ENCODE measurements at regions not wholly inside any gene's neighbourhood (a gene's known extent, or its start where the extent isn't known, plus 50 kb on each side); places are given as distances from the start of the nearest gene placed in this dataset.

DNA sequence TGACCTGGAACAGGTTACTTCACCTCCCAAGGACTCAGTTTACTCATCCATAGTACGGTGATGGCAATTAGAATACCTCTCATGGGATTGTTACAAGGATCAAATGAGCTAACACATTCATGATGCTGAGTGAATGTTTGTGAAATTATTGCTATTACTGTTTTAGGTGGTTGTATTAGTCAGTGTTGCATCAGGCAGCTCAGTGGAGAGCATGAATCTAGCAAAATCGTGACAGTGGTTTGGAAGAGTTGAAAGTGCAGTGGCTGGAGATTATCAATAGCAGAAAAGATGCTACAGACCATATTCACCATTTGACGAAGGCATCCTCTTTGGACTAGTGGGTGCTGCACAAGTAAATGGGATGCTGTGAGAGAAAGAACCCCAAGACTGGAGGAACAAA lies 50.4 kb upstream of the CTNNBL1 start:
- ATAC-seq, result no peak
- no peak for DNase-seq (ENCODE audit: missing footprints)
- intact Hi-C loops (cut with DNase I), result no loop called here

DNA sequence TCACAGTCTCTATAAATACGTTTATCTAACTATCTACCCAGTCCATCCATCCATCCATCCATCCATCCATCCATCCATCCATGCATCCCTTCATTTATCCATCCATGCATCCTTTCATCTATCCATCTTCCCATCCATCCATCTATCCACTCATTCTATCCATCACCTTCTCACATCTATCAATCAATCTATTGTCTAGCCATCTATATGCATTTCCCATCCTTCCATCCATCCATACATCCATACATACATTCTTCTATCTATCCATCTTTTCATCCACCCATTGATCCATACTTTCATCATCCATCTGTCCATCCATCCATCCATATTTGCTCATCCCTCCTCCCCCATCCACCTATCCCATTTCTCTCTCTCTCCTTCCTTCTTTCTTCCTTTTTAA lies 51.6 kb upstream of the CTNNBL1 start:
- intact Hi-C loops (cut with DNase I), result no loop called here
- ATAC-seq (no peak), DNase-seq (ENCODE audit: missing footprints) (no peak)

DNA sequence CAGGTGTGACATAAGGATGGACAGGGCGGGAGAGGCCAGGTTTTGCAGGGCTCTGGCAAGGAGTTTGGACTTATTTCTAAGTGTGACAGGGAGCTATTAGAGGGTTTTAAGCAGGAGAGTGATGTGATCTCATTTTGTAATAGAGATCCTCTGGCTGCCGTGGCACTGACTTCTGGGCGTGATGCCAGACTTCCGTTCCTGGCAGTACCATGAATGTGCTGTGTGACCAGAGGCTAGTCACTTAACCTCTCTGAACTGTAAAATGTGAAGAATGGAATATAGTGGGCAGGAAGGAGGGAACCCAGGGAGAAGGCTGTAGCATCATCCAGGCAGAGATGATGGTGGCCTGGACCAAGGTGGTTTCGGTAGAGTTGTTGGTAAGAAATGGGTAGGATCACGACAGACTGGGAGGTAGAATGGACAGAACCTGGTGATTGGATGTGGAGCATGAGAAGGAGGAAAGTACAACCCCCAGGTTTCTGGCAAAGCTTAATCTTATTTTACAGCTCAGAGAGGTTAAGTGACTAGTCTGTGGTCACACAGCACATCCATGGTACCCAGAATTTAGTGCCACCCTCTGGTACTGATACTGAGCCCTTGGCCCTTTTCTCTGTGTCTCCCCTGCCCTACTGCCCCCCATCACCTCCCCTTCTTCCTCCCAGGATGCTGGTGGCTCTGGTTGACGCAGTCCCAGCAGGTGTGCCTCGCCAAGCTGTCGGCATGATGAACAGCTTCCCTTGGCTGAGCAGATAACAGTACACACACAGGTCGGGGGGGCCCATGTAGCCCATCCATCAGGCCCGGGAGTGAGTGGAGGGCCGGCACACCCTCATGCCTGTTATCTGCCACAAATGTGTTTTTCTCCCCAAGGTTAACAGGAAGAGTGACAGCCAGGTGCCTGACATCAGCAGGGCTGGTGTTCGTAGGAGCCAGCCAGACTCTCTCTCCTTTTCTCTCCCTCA lies 52.9 kb upstream of the CTNNBL1 start:
- DNase-seq (ENCODE audit: missing footprints) (no peak), ATAC-seq (no peak)
- intact Hi-C loops (cut with DNase I), result no loop called here

- DNase-seq (ENCODE audit: missing footprints) (no peak), ATAC-seq (no peak)
- intact Hi-C loops (cut with DNase I), result loop anchor here (10.0 kb wide), 1 partner anchor 586 kb away; no protein-coding TSS in a partner anchor
Measured at GRCh38 chr20:37638527-37638926, 55.3 kb upstream of the CTNNBL1 start.

DNA sequence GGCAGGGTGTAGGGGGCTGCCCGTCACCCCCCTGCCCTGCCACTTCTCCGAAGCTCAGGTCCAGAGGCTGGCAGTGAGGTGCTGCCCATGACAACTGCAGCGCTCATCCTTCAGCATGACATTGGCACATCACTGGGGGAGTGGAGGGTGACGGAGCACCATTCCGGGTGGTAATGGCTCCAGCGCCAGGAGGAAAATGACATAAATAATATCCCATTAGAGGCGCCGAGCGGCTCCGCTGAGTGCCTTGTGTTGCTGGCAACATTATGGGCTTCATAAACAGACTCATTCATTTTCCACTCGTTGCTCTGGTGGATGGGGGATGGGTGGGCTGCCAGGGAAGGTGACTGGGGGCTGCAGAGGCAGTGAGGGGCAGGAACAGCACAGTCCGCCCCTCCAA lies 56.9 kb upstream of the CTNNBL1 start:
- no peak for ATAC-seq
- no peak for DNase-seq (ENCODE audit: missing footprints)
- intact Hi-C loops (cut with DNase I), result loop anchor here (10.0 kb wide), 1 partner anchor 588 kb away; no protein-coding TSS in a partner anchor

DNA sequence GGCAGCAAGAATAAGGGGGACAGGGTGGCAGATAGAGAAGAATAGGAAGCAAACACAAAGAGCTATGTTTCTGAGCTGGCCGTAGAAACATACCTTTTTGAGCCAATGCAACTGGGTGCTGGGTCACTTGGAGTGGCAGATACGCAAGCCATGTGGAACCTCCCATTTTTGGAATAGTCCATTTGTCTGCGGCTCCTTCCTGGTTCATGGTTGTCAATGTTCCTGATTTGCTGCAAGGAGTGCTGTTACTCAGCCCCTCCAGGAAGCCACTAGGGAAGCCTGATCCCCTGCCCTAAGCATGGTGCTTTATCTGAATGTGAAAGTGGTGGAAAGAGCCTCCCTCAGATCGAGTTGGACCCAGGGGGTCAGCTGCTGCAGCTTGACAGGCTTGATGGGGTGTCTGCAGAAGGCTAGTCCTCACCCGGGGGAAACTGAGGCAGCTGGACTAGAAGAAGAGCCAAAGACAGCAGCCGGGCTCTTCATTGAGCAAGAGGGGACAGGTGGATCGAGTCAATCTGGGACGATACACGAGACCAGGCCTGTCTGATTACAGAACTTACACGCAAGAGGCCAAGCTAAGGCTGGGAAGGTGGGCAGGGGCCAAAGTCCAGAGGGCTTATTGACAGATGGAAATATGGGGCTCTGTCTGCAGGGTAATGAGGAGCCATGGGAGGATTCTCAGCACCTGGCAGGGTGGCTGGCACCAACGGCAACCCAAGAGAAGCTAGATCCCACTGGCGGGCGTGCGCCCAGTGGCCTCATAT lies 57.4 kb upstream of the CTNNBL1 start:
- intact Hi-C loops (cut with DNase I), result loop anchor here (10.0 kb wide), 1 partner anchor 588 kb away; no protein-coding TSS in a partner anchor

GRCh38 chr20:37630993-37631392 lies 62.8 kb upstream of the CTNNBL1 start:
- ATAC-seq (no peak), DNase-seq (ENCODE audit: missing footprints) (no peak)
- intact Hi-C loops (cut with DNase I), result loop anchor here (10.0 kb wide), 1 partner anchor 594 kb away; no protein-coding TSS in a partner anchor

More for the DNA sequence above, 57.4 kb upstream of the CTNNBL1 start:
- ATAC-seq, result no peak
- no peak for DNase-seq (ENCODE audit: missing footprints)

DNA sequence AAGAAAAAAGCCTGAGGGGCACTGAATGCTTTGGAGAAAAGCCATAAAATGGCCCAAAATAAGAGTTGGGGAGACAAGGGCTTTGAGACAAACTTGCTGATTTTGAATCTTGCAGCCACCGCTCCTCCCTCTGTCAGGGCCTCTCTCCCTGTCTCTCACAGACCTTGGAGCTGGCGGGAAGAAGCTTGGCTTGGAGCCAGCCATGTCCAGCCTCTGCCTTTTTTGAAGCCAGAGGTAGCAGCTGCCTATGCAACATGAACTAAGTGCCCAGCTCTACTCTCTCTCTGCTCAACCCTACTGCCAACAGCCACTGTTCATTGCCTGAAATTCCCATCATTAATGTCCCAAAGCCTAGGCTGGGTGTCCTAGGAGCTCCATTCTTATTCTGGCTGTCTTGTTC lies 63.7 kb upstream of the CTNNBL1 start:
- ATAC-seq, result no peak
- intact Hi-C loops (cut with DNase I), result loop anchor here (10.0 kb wide), 1 partner anchor 595 kb away; no protein-coding TSS in a partner anchor
- DNase-seq (ENCODE audit: missing footprints), result no peak

DNA sequence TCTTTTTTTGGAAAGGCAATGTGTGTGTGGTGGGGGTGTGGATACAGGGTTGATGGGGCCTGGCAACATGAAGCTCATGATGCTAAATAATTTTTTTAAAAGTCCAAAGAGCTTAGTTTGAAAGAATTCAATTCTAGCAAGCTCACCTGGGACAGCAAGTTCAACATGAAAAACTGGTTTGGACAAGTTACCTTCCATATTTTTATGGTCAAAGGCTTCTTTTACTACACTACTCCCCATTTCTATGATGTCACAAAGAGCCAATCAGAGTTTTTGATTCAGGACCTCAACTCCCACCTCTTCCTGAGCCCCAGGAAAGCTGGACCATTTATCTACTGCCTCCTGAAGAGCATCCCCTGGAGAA lies 66.1 kb upstream of the CTNNBL1 start:
- DNase-seq (ENCODE audit: missing footprints), result no peak
- intact Hi-C loops (cut with DNase I), result no loop called here
- ATAC-seq, result no peak

GRCh38 chr20:37627060-37627766 lies 66.6 kb upstream of the CTNNBL1 start:
- ATAC-seq (peak; percentile 46), DNase-seq (ENCODE audit: missing footprints) (no peak)
- intact Hi-C loops (cut with DNase I), result no loop called here

GRCh38 chr20:37624963-37625362 lies 68.9 kb upstream of the CTNNBL1 start:
- intact Hi-C loops (cut with DNase I), result no loop called here
- DNase-seq (ENCODE audit: missing footprints) (no peak), ATAC-seq (no peak)

DNA sequence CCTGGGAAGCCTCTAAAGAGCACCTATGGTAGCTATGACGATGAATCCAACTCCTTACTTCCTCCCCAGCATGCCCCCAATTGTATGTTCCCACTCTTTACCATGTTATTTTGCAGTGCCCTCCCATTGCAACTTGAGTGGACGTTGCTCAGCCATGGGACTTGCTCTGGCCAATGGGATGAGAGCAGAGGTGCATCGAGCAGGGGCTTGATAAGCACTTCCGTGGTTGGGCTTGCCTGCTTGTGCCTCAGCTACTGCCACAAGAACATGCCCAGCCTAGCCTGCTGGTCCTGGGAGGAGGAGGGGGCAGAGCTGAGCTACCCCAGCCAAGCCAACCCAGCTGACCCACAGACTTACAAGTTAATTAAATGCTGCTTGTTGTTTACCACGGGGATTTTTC lies 71.1 kb upstream of the CTNNBL1 start:
- DNase-seq (ENCODE audit: missing footprints), result no peak
- intact Hi-C loops (cut with DNase I), result no loop called here
- no peak for ATAC-seq

DNA sequence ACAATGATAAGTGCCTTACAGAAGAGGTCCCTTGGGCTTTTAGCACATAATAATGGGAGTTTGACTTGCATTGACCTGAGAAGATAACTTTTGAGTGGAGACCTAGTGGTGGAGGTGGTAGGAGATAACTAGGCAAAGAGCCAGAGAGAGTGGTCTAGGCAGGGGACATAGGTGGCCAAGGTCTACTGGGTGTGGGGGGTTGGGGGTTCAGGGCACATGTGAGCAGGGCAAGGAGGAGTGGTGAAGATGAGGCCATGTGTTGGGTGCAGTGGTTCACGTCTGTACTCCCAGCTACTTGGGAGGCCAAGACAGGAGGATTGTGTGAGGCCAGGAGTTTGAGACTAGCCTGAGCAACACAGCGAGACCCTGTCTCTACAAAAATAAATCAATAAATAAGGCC lies 74.3 kb upstream of the CTNNBL1 start:
- DNase-seq (ENCODE audit: missing footprints), result no peak
- ATAC-seq, result no peak
- intact Hi-C loops (cut with DNase I), result no loop called here

- DNase-seq (ENCODE audit: missing footprints) (no peak), ATAC-seq (no peak)
- intact Hi-C loops (cut with DNase I), result no loop called here
Measured at GRCh38 chr20:37616110-37616425, 77.8 kb upstream of the CTNNBL1 start.

- DNase-seq (ENCODE audit: missing footprints) (no peak), ATAC-seq (no peak)
- intact Hi-C loops (cut with DNase I), result no loop called here
Measured at GRCh38 chr20:37615340-37616109, 78.3 kb upstream of the CTNNBL1 start.

- no peak for DNase-seq (ENCODE audit: missing footprints)
- intact Hi-C loops (cut with DNase I), result no loop called here
- ATAC-seq, result no peak
Measured at GRCh38 chr20:37611852-37612251, 82.0 kb upstream of the CTNNBL1 start.

- DNase-seq (ENCODE audit: missing footprints) (no peak), ATAC-seq (no peak)
- intact Hi-C loops (cut with DNase I), result no loop called here
Measured at GRCh38 chr20:37611346-37611745, 82.5 kb upstream of the CTNNBL1 start.

DNA sequence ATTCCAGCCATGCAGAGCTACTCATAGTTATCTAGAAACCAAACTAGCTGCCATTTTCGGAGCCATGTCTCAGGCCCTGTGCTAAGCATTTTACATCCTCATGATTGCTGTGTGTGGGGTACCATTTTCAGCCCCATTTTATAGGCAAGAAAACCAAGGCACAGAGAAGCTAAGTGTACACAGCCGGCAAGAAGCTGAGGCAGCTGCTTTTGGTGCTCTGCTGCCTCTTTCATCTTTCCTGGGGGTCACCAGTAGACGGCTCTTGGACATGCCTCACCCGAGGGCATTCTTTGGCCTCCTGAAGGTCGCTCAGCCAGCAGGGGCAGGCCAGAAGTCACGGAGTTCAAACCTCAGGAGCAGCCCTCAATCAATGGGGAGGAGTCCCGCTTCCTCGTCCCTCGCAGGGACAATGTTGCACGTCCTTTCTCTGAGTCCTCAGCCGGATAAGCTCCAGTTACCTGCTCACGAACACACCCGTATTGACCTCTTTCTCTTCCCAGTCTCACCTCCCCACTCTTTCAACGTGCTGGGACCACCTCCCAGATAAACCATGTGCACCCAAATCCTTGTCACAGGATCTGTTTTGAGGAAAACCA lies 82.6 kb upstream of the BLCAP start:
- no peak for DNase-seq (ENCODE audit: missing footprints)
- no peak for ATAC-seq
- intact Hi-C loops (cut with DNase I), result no loop called here
